ENCODE measurements at regions not wholly inside any gene's neighbourhood (a gene's known extent, or its start where the extent isn't known, plus 50 kb on each side); places are given as distances from the start of the nearest gene placed in this dataset.

- TF ChIP-seq KDM1A (IDR thresholded peaks at IDR 0.05; ENCODE audit: low read depth) (no peak), RFX5 (IDR thresholded peaks at IDR 0.05) (no peak), HOXA7 (CRISPR knock-in tag; IDR thresholded peaks at IDR 0.05) (no peak), CTCF (IDR thresholded peaks at IDR 0.05) (no peak), MYC (IDR thresholded peaks at IDR 0.05; ENCODE audit: borderline replicate concordance, low read length) (no peak), HMGXB4 (CRISPR knock-in tag; IDR thresholded peaks at IDR 0.05; ENCODE audit: borderline replicate concordance) (no peak), POLR2A (IDR thresholded peaks at IDR 0.05; ENCODE audit: low read length) (no peak), JUN (IDR thresholded peaks at IDR 0.05) (no peak), BHLHE40 (IDR thresholded peaks at IDR 0.05; ENCODE audit: low read depth, low read length) (no peak), RARB (CRISPR knock-in tag; IDR thresholded peaks at IDR 0.05) (no peak)
- TF ChIP-seq, protein P1, sequence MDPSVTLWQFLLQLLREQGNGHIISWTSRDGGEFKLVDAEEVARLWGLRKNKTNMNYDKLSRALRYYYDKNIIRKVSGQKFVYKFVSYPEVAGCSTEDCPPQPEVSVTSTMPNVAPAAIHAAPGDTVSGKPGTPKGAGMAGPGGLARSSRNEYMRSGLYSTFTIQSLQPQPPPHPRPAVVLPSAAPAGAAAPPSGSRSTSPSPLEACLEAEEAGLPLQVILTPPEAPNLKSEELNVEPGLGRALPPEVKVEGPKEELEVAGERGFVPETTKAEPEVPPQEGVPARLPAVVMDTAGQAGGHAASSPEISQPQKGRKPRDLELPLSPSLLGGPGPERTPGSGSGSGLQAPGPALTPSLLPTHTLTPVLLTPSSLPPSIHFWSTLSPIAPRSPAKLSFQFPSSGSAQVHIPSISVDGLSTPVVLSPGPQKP (IDR thresholded peaks at IDR 0.05; ENCODE audit: low read depth, low read length) = no peak
Observed at GRCh38 chr18:28581521-28582071, 404.7 kb upstream of the CDH2 start.
